ENCODE measurements at regions not wholly inside any gene's neighbourhood (a gene's known extent, or its start where the extent isn't known, plus 50 kb on each side); places are given as distances from the start of the nearest gene placed in this dataset.
"Not testable (repeated sequence)": the region's sequence is repeated elsewhere in the genome, so short reads cannot be mapped to it uniquely, and the experiment has no call there.

DNA sequence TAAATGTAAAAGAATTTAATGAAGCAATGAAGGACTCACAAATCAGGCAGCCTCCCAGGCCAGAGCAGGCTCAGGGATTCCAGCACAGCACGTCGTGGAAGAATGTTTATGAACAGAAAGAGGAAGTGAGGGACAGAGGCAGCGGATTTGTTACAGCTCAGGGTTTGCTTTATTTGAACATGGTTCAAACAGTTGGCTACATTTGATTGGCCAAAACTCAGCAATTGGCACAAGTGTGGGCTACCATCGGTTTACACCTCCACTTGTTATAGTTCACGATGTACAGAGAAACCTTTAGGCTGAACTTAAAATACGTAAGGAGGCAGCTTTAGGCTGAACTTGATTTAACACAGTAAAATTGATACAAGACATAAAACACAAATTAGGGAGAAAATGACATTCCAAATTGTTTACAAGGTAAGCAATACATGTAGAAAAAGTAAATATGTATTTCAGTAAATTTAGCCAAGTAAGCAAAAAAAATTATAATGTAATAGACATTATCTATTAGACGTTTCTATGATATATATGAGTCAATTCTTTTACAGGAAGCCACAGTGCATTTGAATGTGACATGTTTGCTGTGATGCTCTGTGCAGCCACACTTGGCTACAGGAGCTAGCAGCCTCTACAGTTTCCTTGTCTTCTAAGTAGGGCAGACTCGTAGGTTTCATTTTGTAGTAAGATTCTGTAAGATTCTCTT, 126.5 kb downstream of the ADSS2 start:
- H2AFZ ChIP-seq (ENCODE audit: low read length): no peak overlapping the region; the same call in 1 of the 2 replicates

DNA sequence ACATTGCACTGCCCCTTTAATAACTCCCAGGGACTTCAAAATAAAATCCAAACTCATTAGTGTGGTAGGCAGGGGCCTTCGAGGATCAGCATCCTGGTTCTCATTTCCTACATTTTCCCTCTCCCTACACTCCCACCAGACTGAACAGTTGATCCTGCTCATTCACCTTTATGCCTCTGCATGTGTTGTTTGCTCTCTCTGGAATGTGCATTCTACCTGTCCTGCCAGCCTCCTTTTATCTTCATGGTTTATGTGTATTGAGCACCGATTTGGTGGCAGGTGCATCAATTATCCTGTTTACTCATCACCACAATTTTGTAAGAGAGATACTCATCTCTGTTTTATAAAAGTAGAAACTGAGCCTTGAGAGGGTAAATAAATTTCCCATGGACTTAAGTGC, 125.0 kb downstream of the ADSS2 start:
- Histone ChIP-seq H3K27me3 (ENCODE audit: low read length) (0 out of 2 replicates have a peak, but pooled peaks cover 4% of the 10 kb centered on the region), H3K9ac (ENCODE audit: low read length) (no peak overlapping the region), H3K4me3 (ENCODE audit: low read length) (no peak overlapping the region), H3K4me2 (ENCODE audit: low read depth, low read length, poor library complexity, severe bottlenecking) (no peak overlapping the region), H3K27ac (ENCODE audit: low read length) (no peak overlapping the region), H2AFZ (ENCODE audit: low read length) (no peak overlapping the region), H3K4me1 (ENCODE audit: low read length) (peaks cover 4% of the 10 kb centered on the region), H4K20me1 (ENCODE audit: insufficient read depth, low read depth, low read length) (no peaks in the 10 kb centered on the region), H3K36me3 (ENCODE audit: insufficient read depth, low read length) (no peaks in the 10 kb centered on the region), H3K79me2 (ENCODE audit: low read length) (no peaks in the 10 kb centered on the region), H3K9me3 (ENCODE audit: low read length) (no peaks in the 10 kb centered on the region), H3K9me2 (replicated peaks; ENCODE audit: insufficient read depth, low read length) (no peaks in the 10 kb centered on the region)
- peak; percentile 15 for DNase-seq

More for the DNA sequence above, 126.5 kb downstream of the ADSS2 start:
- Histone ChIP-seq H3K4me2 (ENCODE audit: low read depth, low read length, poor library complexity, severe bottlenecking) (no peak overlapping the region), H3K36me3 (ENCODE audit: insufficient read depth, low read length) (no peaks in the 10 kb centered on the region), H3K9me2 (replicated peaks; ENCODE audit: insufficient read depth, low read length) (no peaks in the 10 kb centered on the region), H3K79me2 (ENCODE audit: low read length) (no peaks in the 10 kb centered on the region), H3K27ac (ENCODE audit: low read length) (no peak overlapping the region), H4K20me1 (ENCODE audit: insufficient read depth, low read depth, low read length) (no peaks in the 10 kb centered on the region), H3K4me3 (ENCODE audit: low read length) (no peak overlapping the region), H3K27me3 (ENCODE audit: low read length) (0 out of 2 replicates have a peak, but pooled peaks cover 4% of the 10 kb centered on the region), H3K4me1 (ENCODE audit: low read length) (peaks cover 4% of the 10 kb centered on the region), H3K9ac (ENCODE audit: low read length) (no peak overlapping the region), H3K9me3 (ENCODE audit: low read length) (no peaks in the 10 kb centered on the region)
- DNase-seq: no peak

DNA sequence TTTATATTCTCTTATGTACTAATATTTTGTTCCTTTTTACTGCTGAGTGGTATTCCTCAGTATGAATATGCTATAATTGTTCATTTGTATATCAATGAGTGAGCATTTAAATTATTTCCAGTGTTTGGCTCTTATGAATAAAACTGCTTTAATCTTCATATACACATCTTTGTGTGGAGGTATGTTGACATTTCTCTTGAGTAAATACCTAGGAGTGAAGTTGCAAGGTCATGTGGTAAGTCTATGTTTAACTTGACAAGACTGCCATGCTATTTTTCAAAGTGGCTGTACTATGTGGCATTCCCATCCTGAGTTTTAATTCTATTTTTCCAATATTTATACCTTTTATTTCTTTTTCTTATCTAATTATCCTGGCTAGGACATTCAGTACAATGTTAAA, 124.2 kb downstream of the ADSS2 start:
- Histone ChIP-seq H3K9me3 (ENCODE audit: low read length) (no peaks in the 10 kb centered on the region), H3K27ac (ENCODE audit: low read length) (no peak overlapping the region), H2AFZ (ENCODE audit: low read length) (no peak overlapping the region), H3K4me3 (ENCODE audit: low read length) (no peak overlapping the region), H3K36me3 (ENCODE audit: insufficient read depth, low read length) (no peaks in the 10 kb centered on the region), H3K9ac (ENCODE audit: low read length) (no peak overlapping the region), H3K4me2 (ENCODE audit: low read depth, low read length, poor library complexity, severe bottlenecking) (no peak overlapping the region), H3K9me2 (replicated peaks; ENCODE audit: insufficient read depth, low read length) (no peaks in the 10 kb centered on the region), H3K27me3 (ENCODE audit: low read length) (0 out of 2 replicates have a peak, but pooled peaks cover 4% of the 10 kb centered on the region), H3K79me2 (ENCODE audit: low read length) (no peaks in the 10 kb centered on the region), H4K20me1 (ENCODE audit: insufficient read depth, low read depth, low read length) (no peaks in the 10 kb centered on the region), H3K4me1 (ENCODE audit: low read length) (peaks cover 4% of the 10 kb centered on the region)
- DNase-seq: peak; percentile 4

DNA sequence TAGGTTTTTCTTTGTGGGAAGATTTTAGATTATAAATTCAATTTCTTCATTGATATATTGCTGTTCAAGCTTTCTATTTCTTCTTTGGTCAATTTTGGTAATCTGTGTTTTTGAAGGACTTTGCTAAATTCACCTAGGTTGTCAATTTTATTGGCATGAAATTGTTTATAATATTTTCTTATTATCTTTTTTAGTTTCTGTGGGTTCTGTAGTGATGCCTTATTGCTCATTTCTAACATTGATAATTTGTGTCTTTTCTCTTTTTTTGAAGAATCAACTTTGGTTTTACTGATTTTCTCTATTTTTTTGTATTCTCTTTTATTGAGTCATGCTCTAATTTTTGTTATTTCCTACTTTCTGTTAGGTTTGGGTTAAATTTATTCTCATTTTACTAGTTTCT, 123.2 kb downstream of the ADSS2 start:
- no peaks in the 10 kb centered on the region for H3K9me3 ChIP-seq (ENCODE audit: low read length)
- H3K9ac ChIP-seq (ENCODE audit: low read length): no peak overlapping the region
- H3K79me2 ChIP-seq (ENCODE audit: low read length): no peaks in the 10 kb centered on the region
- no peaks in the 10 kb centered on the region for H3K9me2 ChIP-seq (replicated peaks; ENCODE audit: insufficient read depth, low read length)
- no peak overlapping the region for H3K4me3 ChIP-seq (ENCODE audit: low read length)
- H3K36me3 ChIP-seq (ENCODE audit: insufficient read depth, low read length): no peaks in the 10 kb centered on the region
- peaks cover 4% of the 10 kb centered on the region for H3K4me1 ChIP-seq (ENCODE audit: low read length)
- H4K20me1 ChIP-seq (ENCODE audit: insufficient read depth, low read depth, low read length): no peaks in the 10 kb centered on the region
- no peak overlapping the region for H2AFZ ChIP-seq (ENCODE audit: low read length)
- DNase-seq: peak; percentile 4
- no peak overlapping the region for H3K27ac ChIP-seq (ENCODE audit: low read length)
- H3K27me3 ChIP-seq (ENCODE audit: low read length): 0 out of 2 replicates have a peak, but pooled peaks cover 4% of the 10 kb centered on the region
- H3K4me2 ChIP-seq (ENCODE audit: low read depth, low read length, poor library complexity, severe bottlenecking): no peak overlapping the region

DNA sequence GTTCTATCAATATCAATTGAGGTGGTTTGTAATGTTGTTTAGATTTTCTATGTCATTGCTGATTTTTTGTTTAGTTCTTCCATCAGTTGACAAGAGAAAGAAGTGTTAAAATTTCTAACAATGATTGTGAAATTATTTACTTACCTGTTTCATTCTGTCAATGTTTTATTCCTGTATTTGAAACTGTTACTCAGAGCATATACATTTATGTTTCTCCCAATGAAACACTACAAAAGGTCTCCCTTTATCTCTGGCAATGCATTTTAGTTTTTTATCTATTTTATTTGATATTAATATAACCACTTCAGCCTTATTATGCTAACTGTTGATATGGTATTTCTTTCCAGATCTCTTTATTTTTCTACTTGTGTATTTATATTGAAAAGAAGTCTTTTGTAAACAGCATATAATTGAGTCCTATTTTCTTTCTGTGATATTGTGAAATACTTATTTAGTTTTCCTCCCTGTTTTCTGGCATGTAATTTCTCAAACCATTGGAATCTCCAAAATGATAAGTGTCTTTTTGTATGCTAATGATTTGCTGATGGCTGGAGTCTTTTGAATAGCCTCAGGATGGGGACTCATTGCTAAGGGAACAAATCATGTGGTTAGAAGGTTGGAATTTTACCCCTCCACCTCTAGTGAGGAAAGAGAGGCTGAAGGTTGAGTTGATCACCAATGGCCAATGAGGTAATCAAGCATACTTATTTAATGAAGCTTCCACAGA, 122.0 kb downstream of the ADSS2 start:
- DNase-seq: peak; percentile 14
- Histone ChIP-seq H3K79me2 (ENCODE audit: low read length) (no peaks in the 10 kb centered on the region), H3K4me2 (ENCODE audit: low read depth, low read length, poor library complexity, severe bottlenecking) (no peak overlapping the region), H3K27ac (ENCODE audit: low read length) (no peak overlapping the region), H2AFZ (ENCODE audit: low read length) (no peak overlapping the region), H3K9me2 (replicated peaks; ENCODE audit: insufficient read depth, low read length) (no peaks in the 10 kb centered on the region), H3K9me3 (ENCODE audit: low read length) (no peaks in the 10 kb centered on the region), H3K36me3 (ENCODE audit: insufficient read depth, low read length) (no peaks in the 10 kb centered on the region), H4K20me1 (ENCODE audit: insufficient read depth, low read depth, low read length) (no peaks in the 10 kb centered on the region), H3K9ac (ENCODE audit: low read length) (no peak overlapping the region), H3K27me3 (ENCODE audit: low read length) (0 out of 2 replicates have a peak, but pooled peaks cover 4% of the 10 kb centered on the region), H3K4me1 (ENCODE audit: low read length) (peaks cover 4% of the 10 kb centered on the region), H3K4me3 (ENCODE audit: low read length) (no peak overlapping the region)

DNA sequence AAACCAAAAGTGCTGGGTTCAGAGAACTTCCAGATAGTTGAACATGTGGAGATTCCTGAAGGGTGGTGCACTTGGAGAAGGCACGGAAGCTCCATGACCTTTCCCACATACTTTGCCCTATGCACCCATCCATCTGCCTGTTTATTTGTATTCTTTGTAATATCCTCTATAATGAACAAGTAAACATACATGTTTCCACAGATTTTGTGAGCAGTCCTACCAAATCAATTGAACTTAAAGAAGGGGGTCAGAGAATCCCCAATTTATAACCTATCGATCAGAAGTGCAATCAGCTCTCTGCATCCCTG, 121.4 kb downstream of the ADSS2 start:
- Histone ChIP-seq H3K9me2 (replicated peaks; ENCODE audit: insufficient read depth, low read length) (no peaks in the 10 kb centered on the region), H3K4me1 (ENCODE audit: low read length) (no peaks in the 10 kb centered on the region; the same call in 1 of the 2 replicates), H3K9ac (ENCODE audit: low read length) (no peak overlapping the region), H4K20me1 (ENCODE audit: insufficient read depth, low read depth, low read length) (no peaks in the 10 kb centered on the region), H3K27ac (ENCODE audit: low read length) (no peak overlapping the region), H2AFZ (ENCODE audit: low read length) (no peak overlapping the region), H3K36me3 (ENCODE audit: insufficient read depth, low read length) (no peaks in the 10 kb centered on the region), H3K79me2 (ENCODE audit: low read length) (no peaks in the 10 kb centered on the region), H3K27me3 (ENCODE audit: low read length) (0 out of 2 replicates have a peak, but pooled peaks cover 4% of the 10 kb centered on the region), H3K9me3 (ENCODE audit: low read length) (no peaks in the 10 kb centered on the region), H3K4me3 (ENCODE audit: low read length) (no peak overlapping the region), H3K4me2 (ENCODE audit: low read depth, low read length, poor library complexity, severe bottlenecking) (no peak overlapping the region)
- DNase-seq: no peak

DNA sequence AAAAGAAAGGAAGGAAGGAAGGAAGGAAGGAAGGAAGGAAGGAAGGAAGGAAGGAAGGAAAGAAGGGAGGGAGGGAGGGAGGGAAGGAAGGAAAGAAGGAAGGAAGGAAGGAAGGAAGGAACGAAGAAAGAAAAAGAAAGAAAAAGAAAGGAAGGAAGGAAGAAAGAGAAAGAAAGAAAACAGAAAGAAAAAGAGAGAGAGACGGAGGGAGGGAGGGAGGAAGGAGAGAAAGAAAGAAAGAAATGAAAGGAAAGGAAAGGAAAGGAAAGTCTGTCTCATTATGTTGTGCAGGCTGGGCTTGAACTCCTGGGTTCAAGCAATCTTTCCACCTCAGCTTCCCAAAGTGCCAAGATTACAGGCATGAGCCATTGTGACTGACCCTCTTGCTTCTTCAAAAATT, 118.9 kb downstream of the ADSS2 start:
- not testable (repeated sequence) for H3K36me3 ChIP-seq (ENCODE audit: insufficient read depth, low read length); H3K4me2 ChIP-seq (ENCODE audit: low read depth, low read length, poor library complexity, severe bottlenecking); H3K9me3 ChIP-seq (ENCODE audit: low read length); H3K27me3 ChIP-seq (ENCODE audit: low read length); H3K4me3 ChIP-seq (ENCODE audit: low read length); H3K4me1 ChIP-seq (ENCODE audit: low read length); H3K9me2 ChIP-seq (replicated peaks; ENCODE audit: insufficient read depth, low read length); DNase-seq; H3K79me2 ChIP-seq (ENCODE audit: low read length); H3K27ac ChIP-seq (ENCODE audit: low read length); H4K20me1 ChIP-seq (ENCODE audit: insufficient read depth, low read depth, low read length); H2AFZ ChIP-seq (ENCODE audit: low read length); H3K9ac ChIP-seq (ENCODE audit: low read length)

DNA sequence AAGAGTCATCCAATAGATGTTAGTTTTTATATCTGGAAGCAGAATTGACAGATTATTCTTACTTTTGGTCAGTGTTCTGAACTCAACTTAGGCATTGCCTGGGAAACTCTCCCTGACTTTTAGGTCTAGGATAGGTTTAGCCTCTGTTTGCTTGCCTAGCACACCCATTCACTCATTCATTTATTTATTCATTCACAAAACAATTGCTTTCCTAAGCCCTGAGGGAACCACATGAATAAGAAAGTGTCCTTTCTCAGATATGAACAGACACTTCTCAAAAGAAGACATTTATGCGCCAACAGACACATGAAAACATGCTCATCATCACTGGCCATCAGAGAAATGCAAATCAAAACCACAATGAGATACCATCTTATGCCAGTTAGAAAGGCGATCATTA, 117.4 kb downstream of the ADSS2 start:
- H3K79me2 ChIP-seq (ENCODE audit: low read length); H3K4me1 ChIP-seq (ENCODE audit: low read length); H3K27ac ChIP-seq (ENCODE audit: low read length); H3K4me2 ChIP-seq (ENCODE audit: low read depth, low read length, poor library complexity, severe bottlenecking); H3K27me3 ChIP-seq (ENCODE audit: low read length); H4K20me1 ChIP-seq (ENCODE audit: insufficient read depth, low read depth, low read length); H3K4me3 ChIP-seq (ENCODE audit: low read length); H2AFZ ChIP-seq (ENCODE audit: low read length); H3K36me3 ChIP-seq (ENCODE audit: insufficient read depth, low read length); H3K9me3 ChIP-seq (ENCODE audit: low read length); H3K9ac ChIP-seq (ENCODE audit: low read length); H3K9me2 ChIP-seq (replicated peaks; ENCODE audit: insufficient read depth, low read length): not testable (repeated sequence)
- peak; percentile 10 for DNase-seq
